IPS DF 6.9 (cell line): ENCODE measurements at regions not wholly inside any gene's neighbourhood (a gene's known extent, or its start where the extent isn't known, plus 50 kb on each side); places are given as distances from the start of the nearest gene placed in this dataset.
"Not testable (repeated sequence)": the region's sequence is repeated elsewhere in the genome, so short reads cannot be mapped to it uniquely, and the experiment has no call there.

Experiments
- DNase-seq: peaks from one replicate; pipeline ENCODE4 v3.0.0-alpha.2; 2013; ENCODE audit warnings: low read depth, low spot score
- H3K27ac ChIP-seq: one replicate; pipeline ENCODE4 v1.5.1; 2013; ENCODE audit warnings: low read length, control low read depth
- H3K27me3 ChIP-seq: 2 replicates; pipeline ENCODE4 v1.6.1; 2013; ENCODE audit warnings: mild to moderate bottlenecking, low read length; ENCODE audit not compliant: control insufficient read depth, insufficient read depth
- H3K36me3 ChIP-seq: 2 replicates; pipeline ENCODE4 v1.6.1; 2013; ENCODE audit warnings: low read length; ENCODE audit not compliant: control insufficient read depth, insufficient read depth
- H3K4me1 ChIP-seq: 2 replicates; pipeline ENCODE4 v1.6.1; 2013; ENCODE audit warnings: low read length; ENCODE audit not compliant: control insufficient read depth, insufficient read depth
- H3K4me3 ChIP-seq: 2 replicates; pipeline ENCODE4 v1.5.1; 2013; ENCODE audit warnings: mild to moderate bottlenecking, low read length
- H3K9me3 ChIP-seq: 2 replicates; pipeline ENCODE4 v1.6.1; 2013; ENCODE audit warnings: low read length, inconsistent platforms; ENCODE audit not compliant: control insufficient read depth, insufficient read depth
- WGBS: extraction: QIAGEN DNeasy Blood & Tissue Kit; methylation state at CpG from one replicate; pipeline ENCODE4 v1.1.7; 2013; ENCODE audit warnings: mixed read lengths, missing lambda C conversion rate; ENCODE audit not compliant: insufficient read length, insufficient coverage; 5-methylcytosine and 5-hydroxymethylcytosine counted together

- H3K4me3 ChIP-seq: no peak overlapping the region
- no peaks in the 10 kb centered on the region for H3K9me3 ChIP-seq
- WGBS: no CpG with 5 or more reads among the region's 2 CpGs
- no peak overlapping the region for H3K27ac ChIP-seq
- H3K27me3 ChIP-seq: no peaks in the 10 kb centered on the region
- DNase-seq: no peak
- H3K4me1 ChIP-seq: no peaks in the 10 kb centered on the region
- H3K36me3 ChIP-seq: no peaks in the 10 kb centered on the region
Measured at GRCh38 chr2:60223859-60224258, 329.6 kb downstream of the BCL11A start.

GRCh38 chr2:60221098-60221497 lies 332.4 kb downstream of the BCL11A start:
- Histone ChIP-seq H3K27ac (no peak overlapping the region), H3K9me3 (no peaks in the 10 kb centered on the region), H3K4me3 (no peak overlapping the region), H3K36me3 (no peaks in the 10 kb centered on the region), H3K4me1 (no peaks in the 10 kb centered on the region), H3K27me3 (no peaks in the 10 kb centered on the region)
- no peak for DNase-seq
- WGBS: no CpG with 5 or more reads among the region's 3 CpGs

- no CpG with 5 or more reads among the region's 6 CpGs for WGBS
Measured at GRCh38 chr2:60219536-60219935, 333.9 kb downstream of the BCL11A start.

GRCh38 chr2:60216452-60216995 lies 336.9 kb downstream of the BCL11A start:
- Histone ChIP-seq H3K9me3 (no peaks in the 10 kb centered on the region), H3K4me1 (peaks cover 3% of the 10 kb centered on the region; the same call in 1 of the 2 replicates), H3K27me3 (no peaks in the 10 kb centered on the region), H3K27ac (no peak overlapping the region), H3K36me3 (no peaks in the 10 kb centered on the region), H3K4me3 (no peak overlapping the region)
- no peak for DNase-seq
- WGBS: no CpG with 5 or more reads among the region's 4 CpGs

More at GRCh38 chr2:60219536-60219935, 333.9 kb downstream of the BCL11A start:
- DNase-seq: no peak
- Histone ChIP-seq H3K9me3 (no peaks in the 10 kb centered on the region), H3K27ac (no peak overlapping the region), H3K4me1 (no peaks in the 10 kb centered on the region; the same call in 1 of the 2 replicates), H3K36me3 (no peaks in the 10 kb centered on the region), H3K4me3 (no peak overlapping the region), H3K27me3 (no peaks in the 10 kb centered on the region)

GRCh38 chr2:60215386-60215901 lies 338.0 kb downstream of the BCL11A start:
- WGBS: no CpG with 5 or more reads among the region's 17 CpGs
- Histone ChIP-seq H3K27me3 (no peaks in the 10 kb centered on the region), H3K27ac (no peak overlapping the region), H3K9me3 (no peaks in the 10 kb centered on the region), H3K4me3 (no peak overlapping the region), H3K36me3 (no peaks in the 10 kb centered on the region), H3K4me1 (peaks cover 3% of the 10 kb centered on the region; the same call in 1 of the 2 replicates)
- peak; percentile 2 for DNase-seq

- Histone ChIP-seq H3K4me1 (peaks cover 3% of the 10 kb centered on the region; the same call in 1 of the 2 replicates), H3K36me3 (no peaks in the 10 kb centered on the region), H3K27me3 (no peaks in the 10 kb centered on the region), H3K4me3 (no peak overlapping the region), H3K9me3 (no peaks in the 10 kb centered on the region), H3K27ac (no peak overlapping the region)
- no peak for DNase-seq
Measured at GRCh38 chr2:60214626-60214875, 338.9 kb downstream of the BCL11A start.

GRCh38 chr2:60213865-60214625 lies 339.4 kb downstream of the BCL11A start:
- peaks cover 3% of the 10 kb centered on the region; the same call in 1 of the 2 replicates for H3K4me1 ChIP-seq
- WGBS: no CpG with 5 or more reads among the region's 16 CpGs
- no peak for DNase-seq
- no peaks in the 10 kb centered on the region for H3K9me3 ChIP-seq
- no peaks in the 10 kb centered on the region for H3K27me3 ChIP-seq
- no peak overlapping the region for H3K27ac ChIP-seq
- no peaks in the 10 kb centered on the region for H3K36me3 ChIP-seq
- no peak overlapping the region for H3K4me3 ChIP-seq

GRCh38 chr2:60212181-60212945 lies 341.1 kb downstream of the BCL11A start:
- WGBS: no CpG with 5 or more reads among the region's 3 CpGs
- Histone ChIP-seq H3K4me1 (peaks cover 3% of the 10 kb centered on the region; the same call in 1 of the 2 replicates), H3K27ac (no peak overlapping the region), H3K27me3 (no peaks in the 10 kb centered on the region), H3K36me3 (no peaks in the 10 kb centered on the region), H3K4me3 (no peak overlapping the region), H3K9me3 (no peaks in the 10 kb centered on the region)
- no peak for DNase-seq

GRCh38 chr2:60189006-60189405 lies 364.4 kb downstream of the BCL11A start:
- WGBS: no CpG with 5 or more reads among the region's 19 CpGs
- not testable (repeated sequence) for H3K36me3 ChIP-seq, H3K9me3 ChIP-seq, H3K27ac ChIP-seq, H3K4me3 ChIP-seq, H3K4me1 ChIP-seq, DNase-seq, H3K27me3 ChIP-seq

GRCh38 chr2:60175290-60175689 lies 378.2 kb downstream of the BCL11A start:
- H3K9me3 ChIP-seq: no peaks in the 10 kb centered on the region
- no peak overlapping the region for H3K4me3 ChIP-seq
- no peak for DNase-seq
- H3K36me3 ChIP-seq: no peaks in the 10 kb centered on the region
- H3K27ac ChIP-seq: no peak overlapping the region
- no peaks in the 10 kb centered on the region for H3K4me1 ChIP-seq
- H3K27me3 ChIP-seq: no peaks in the 10 kb centered on the region
